ENCODE measurements at regions not wholly inside any gene's neighbourhood (a gene's known extent, or its start where the extent isn't known, plus 50 kb on each side); places are given as distances from the start of the nearest gene placed in this dataset.

DNA sequence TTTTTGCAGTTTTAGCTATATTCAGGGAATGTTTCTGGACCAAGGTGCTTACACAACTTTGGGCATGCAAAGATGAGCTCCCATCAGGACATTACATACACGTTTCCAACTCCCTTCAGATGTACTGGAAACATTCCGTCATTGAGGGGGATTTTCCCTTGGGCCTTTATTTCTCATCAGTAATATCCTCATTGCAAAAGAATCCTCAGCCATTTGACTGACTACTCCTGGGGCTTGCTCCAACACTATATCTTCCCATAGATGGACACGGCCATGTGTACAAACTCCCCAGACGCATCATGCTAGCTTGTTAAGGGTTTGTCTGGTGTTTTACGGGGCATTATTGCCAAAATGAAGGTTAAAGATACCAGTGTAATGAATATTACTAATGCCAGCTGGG, 59.3 kb upstream of the NUP160 start (continued):
- no peak for TF ChIP-seq RFX3 (CRISPR knock-in tag; IDR thresholded peaks at IDR 0.05)

DNA sequence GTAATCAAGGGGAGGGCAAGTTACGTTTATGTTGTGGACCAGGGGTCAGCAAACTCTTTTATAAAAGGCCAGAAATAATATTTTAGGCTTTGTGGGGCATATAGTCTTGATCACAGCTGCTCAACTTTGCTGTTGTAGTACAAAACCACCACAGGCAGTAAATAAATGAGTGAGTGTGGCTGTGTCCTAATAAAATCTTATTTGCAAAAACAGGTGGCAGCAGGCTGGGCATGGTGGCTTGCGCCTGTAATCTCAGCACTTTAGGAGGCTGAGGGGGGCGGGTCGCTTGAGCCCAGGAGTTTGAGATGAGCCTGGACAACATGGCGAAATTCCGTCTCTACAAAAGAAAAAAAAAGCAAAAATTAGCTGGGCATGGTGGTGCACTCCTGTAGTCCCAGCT, 57.9 kb upstream of the NUP160 start:
- intact Hi-C loops (cut with micrococcal nuclease; ENCODE audit: unreplicated experiment) (no loop called here), in situ Hi-C loops (cut with HindIII; ENCODE audit: extremely low pct_ligation_motif_present, low pct_unique_long_range_greater_than_20kb) (no loop called here)
- no peaks in the 10 kb centered on the region for H3K27me3 ChIP-seq (ENCODE audit: control insufficient read depth in 1 of 2, insufficient read depth in 2 of 2, low read length in 2 of 2)
- H3K36me3 ChIP-seq (replicated peaks in 1 of 2; ENCODE audit: control insufficient read depth in 1 of 2, insufficient read depth in 2 of 2, low read length in 2 of 2), result no peaks in the 10 kb centered on the region
- no peak overlapping the region for H2AFZ ChIP-seq (ENCODE audit: low read length)
- no peak overlapping the region for H3K9ac ChIP-seq (ENCODE audit: insufficient read depth, low read depth, low read length)
- ATAC-seq, result no peak
- FAIRE-seq, result no peak
- no TSS peak for BruUV-seq (replicated peaks)
- ChIA-PET CTCF (ENCODE audit: low intra/inter-chr PET ratio, low total read pairs) (no interaction called here), POLR2A (no interaction called here)
- H3K9me3 ChIP-seq (ENCODE audit: low read length), result no peaks in the 10 kb centered on the region
- no peaks in the 10 kb centered on the region for H3K79me2 ChIP-seq (ENCODE audit: insufficient read depth, low read length)
- H3K4me3 ChIP-seq (replicated peaks in 1 of 3; ENCODE audit: insufficient read depth in 1 of 3, low read depth in 2 of 3, low read length in 3 of 3), result no peak overlapping the region
- WGBS (ENCODE audit: low lambda C conversion rate), result 49% methylated on average over 6 of the region's 6 CpGs
- no peaks in the 10 kb centered on the region for H4K20me1 ChIP-seq (ENCODE audit: insufficient read depth, low read length)
- no peak for DNase-seq (ENCODE audit: low spot score)
- 0 out of 2 replicates have a peak, but pooled peaks cover 5% of the 10 kb centered on the region for H3K4me1 ChIP-seq (ENCODE audit: insufficient read depth, low read length)
- TF ChIP-seq ZNF75D (CRISPR knock-in tag; IDR thresholded peaks at IDR 0.05; ENCODE audit: borderline replicate concordance) (no peak), ZNF557 (CRISPR knock-in tag; IDR thresholded peaks at IDR 0.05) (no peak), ATAD3A (CRISPR knock-in tag; IDR thresholded peaks at IDR 0.05) (no peak), ZNF3 (CRISPR knock-in tag; IDR thresholded peaks at IDR 0.05) (no peak), SP140L (CRISPR knock-in tag; IDR thresholded peaks at IDR 0.05; ENCODE audit: borderline replicate concordance) (no peak), ARID2 (CRISPR knock-in tag; IDR thresholded peaks at IDR 0.05; ENCODE audit: borderline replicate concordance) (no peak), ZNF333 (CRISPR knock-in tag; IDR thresholded peaks at IDR 0.05; ENCODE audit: borderline replicate concordance) (no peak), HOXD1 (CRISPR knock-in tag; IDR thresholded peaks at IDR 0.05) (no peak)
- TF ChIP-seq, protein P1, sequence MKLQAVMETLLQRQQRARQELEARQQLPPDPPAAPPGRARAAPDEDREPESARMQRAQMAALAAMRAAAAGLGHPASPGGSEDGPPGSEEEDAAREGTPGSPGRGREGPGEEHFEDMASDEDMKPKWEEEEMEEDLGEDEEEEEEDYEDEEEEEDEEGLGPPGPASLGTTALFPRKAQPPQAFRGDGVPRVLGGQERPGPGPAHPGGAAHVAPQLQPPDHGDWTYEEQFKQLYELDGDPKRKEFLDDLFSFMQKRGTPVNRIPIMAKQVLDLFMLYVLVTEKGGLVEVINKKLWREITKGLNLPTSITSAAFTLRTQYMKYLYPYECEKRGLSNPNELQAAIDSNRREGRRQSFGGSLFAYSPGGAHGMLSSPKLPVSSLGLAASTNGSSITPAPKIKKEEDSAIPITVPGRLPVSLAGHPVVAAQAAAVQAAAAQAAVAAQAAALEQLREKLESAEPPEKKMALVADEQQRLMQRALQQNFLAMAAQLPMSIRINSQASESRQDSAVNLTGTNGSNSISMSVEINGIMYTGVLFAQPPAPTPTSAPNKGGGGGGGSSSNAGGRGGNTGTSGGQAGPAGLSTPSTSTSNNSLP (IDR thresholded peaks at IDR 0.05; ENCODE audit: low read depth, low read length), result no peak
- TF ChIP-seq, protein P2, sequence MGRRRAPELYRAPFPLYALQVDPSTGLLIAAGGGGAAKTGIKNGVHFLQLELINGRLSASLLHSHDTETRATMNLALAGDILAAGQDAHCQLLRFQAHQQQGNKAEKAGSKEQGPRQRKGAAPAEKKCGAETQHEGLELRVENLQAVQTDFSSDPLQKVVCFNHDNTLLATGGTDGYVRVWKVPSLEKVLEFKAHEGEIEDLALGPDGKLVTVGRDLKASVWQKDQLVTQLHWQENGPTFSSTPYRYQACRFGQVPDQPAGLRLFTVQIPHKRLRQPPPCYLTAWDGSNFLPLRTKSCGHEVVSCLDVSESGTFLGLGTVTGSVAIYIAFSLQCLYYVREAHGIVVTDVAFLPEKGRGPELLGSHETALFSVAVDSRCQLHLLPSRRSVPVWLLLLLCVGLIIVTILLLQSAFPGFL (CRISPR knock-in tag; IDR thresholded peaks at IDR 0.05), result no peak
- no peak overlapping the region for H3K27ac ChIP-seq (ENCODE audit: extremely low read length, insufficient read depth, low read length)
- no peak overlapping the region for H3K4me2 ChIP-seq (ENCODE audit: low read depth, low read length)

Measured in HepG2 (cell line).